ENCODE measurements at regions not wholly inside any gene's neighbourhood (a gene's known extent, or its start where the extent isn't known, plus 50 kb on each side); places are given as distances from the start of the nearest gene placed in this dataset.

- TF ChIP-seq SNAI2 (CRISPR knock-in tag; IDR thresholded peaks at IDR 0.05): no peak
- no peak for TF ChIP-seq ZFP30 (CRISPR knock-in tag; IDR thresholded peaks at IDR 0.05)
- TF ChIP-seq TSHZ2 (CRISPR knock-in tag; IDR thresholded peaks at IDR 0.05): no peak
- no peak for TF ChIP-seq PATZ1 (CRISPR knock-in tag; IDR thresholded peaks at IDR 0.05; ENCODE audit: borderline replicate concordance)
- no peak for TF ChIP-seq OSR1 (CRISPR knock-in tag; IDR thresholded peaks at IDR 0.05)
- no peak for TF ChIP-seq ZNF8 (CRISPR knock-in tag; IDR thresholded peaks at IDR 0.05)
- no peak for TF ChIP-seq ZC3H10 (CRISPR knock-in tag; IDR thresholded peaks at IDR 0.05)
Measured at GRCh38 chr6:71496722-71497033, 208.1 kb downstream of the OGFRL1 start.

Data from SK-N-SH treated with all-trans-retinoic acid at 6 μM for 48 hours (cell line).